SIG-M5 treated with dmso at 0.1 percent for 504 hours (cell line): ENCODE measurements at regions not wholly inside any gene's neighbourhood (a gene's known extent, or its start where the extent isn't known, plus 50 kb on each side); places are given as distances from the start of the nearest gene placed in this dataset.
"Not testable (repeated sequence)": the region's sequence is repeated elsewhere in the genome, so short reads cannot be mapped to it uniquely, and the experiment has no call there.

Experiments used
- DNase-seq: peaks from one replicate; lab custom pipeline; 2025; ENCODE audit not compliant: unreplicated experiment; lab: John Stamatoyannopoulos, UW

GRCh38 chr10:60621018-60621417 lies 157.3 kb upstream of the CDK1 start:
- DNase-seq: no peak

DNA sequence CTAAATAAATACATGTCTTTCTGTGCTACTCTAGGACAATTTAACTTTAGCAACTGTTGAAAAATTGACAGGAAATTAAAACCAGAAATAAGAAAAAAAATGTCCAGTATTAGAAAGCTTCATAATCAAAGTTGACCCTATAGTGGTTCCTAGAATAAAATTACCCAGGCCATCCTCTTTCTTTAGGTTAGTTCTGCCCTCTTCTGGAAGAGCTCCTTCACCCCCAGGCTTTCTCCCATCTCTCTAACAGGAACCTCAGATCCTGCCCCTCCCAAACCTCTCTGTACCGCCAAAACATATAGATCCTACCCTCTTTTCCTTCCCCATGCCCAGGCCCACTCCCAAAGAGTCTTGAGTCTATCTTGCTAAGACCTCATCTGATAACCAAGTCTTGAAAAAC lies 159.4 kb upstream of the CDK1 start:
- no peak for DNase-seq

GRCh38 chr10:60615541-60615940 lies 162.7 kb upstream of the CDK1 start:
- DNase-seq: no peak

DNA sequence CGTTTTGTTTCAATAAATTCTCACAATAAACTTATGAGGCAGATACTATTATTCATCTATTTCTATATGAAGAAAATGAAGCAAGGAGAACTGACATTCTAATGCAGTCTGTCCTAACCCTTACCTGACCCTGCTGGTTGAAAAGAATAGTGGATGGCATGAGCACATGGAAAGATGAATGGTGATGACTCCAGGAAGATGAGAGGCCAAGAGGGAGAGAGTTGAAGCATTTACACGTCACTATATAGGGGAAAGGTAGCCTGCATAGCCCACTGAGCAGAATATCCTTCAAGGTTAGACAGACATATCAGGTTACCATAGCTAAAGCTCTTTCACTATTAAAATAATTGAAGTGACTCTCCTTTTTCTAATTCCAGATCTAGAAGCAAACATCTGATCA lies 163.9 kb upstream of the CDK1 start:
- no peak for DNase-seq

DNA sequence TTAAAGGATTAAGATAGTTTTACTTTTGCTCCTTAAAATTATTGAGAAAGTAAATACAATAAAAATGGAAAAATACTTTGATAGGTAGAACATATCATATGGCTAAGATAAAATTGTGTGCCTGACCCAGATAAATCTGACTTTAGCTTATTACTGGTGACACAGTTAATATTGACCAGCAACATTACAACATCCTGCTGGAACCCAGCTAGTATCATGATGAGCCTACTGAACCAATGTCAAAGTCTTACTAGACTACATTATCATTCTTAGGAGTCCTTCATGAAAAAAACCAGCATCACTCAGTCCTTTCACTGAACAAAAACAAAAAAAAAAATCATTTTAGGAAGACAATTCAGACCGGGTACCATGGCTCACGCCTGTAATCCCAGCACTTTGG lies 164.8 kb upstream of the CDK1 start:
- DNase-seq: no peak

- DNase-seq: no peak
Measured at GRCh38 chr10:60611291-60611747, 167.0 kb upstream of the CDK1 start.

GRCh38 chr10:60607372-60607771 lies 170.9 kb upstream of the CDK1 start:
- DNase-seq: no peak

- DNase-seq: peak; percentile 29
Measured at GRCh38 chr10:60606343-60607080, 171.8 kb upstream of the CDK1 start.

DNA sequence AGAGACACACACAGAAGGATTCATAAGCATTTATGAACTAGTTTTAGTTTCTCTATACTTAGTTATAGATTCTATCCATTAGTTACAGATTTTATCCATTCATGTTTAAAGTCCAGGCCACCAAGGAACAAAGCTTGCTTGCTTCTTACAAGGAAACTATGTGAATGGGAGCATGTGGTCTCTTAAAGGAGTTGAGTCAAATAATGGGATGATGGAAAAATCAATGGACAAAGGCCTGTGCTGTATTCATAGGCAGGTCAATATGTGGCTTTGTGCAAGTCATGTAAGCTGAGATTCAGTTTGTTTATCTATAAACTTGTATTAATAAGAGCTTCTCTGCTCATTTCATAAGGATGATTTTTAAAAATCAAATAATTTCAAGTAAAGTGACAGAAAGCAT lies 172.8 kb upstream of the CDK1 start:
- DNase-seq: no peak

DNA sequence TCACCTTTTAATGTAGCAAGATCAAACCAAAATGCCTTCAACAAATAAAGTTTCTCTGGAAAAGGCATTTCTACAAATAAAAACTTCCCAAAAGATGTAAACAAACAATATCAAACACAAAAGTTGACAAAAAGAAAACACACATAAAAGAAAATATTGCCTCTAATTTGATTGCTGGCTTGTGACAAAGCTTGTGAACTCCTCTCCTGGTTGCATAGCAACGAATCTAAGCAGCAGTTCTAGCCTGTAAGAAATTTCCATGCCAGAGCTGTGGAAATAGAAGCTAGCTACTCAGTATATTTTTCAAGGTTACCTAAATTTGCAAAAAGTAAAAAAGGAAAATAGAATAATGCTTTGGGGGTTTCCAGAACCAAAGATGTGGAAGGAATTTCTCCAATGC lies 173.9 kb upstream of the CDK1 start:
- no peak for DNase-seq

DNA sequence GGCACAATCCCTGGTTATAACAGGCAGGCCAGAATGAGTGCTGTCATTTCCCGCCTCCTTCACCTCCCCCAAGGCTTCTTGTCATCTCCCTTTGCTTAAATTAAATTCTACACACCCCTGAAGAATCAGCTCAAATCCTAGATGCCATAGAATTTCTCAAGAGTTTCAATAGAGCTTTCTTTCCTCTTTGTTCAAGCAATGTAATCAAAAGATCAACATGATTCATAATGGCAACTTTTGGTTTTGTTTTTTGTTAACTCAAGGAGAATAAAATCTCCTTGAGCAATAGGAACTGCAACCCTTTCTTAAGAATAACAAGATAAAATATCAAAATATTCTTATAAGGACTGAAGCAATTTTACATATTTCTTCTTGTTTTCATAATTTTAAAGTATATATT lies 180.8 kb upstream of the CDK1 start:
- DNase-seq: no peak

DNA sequence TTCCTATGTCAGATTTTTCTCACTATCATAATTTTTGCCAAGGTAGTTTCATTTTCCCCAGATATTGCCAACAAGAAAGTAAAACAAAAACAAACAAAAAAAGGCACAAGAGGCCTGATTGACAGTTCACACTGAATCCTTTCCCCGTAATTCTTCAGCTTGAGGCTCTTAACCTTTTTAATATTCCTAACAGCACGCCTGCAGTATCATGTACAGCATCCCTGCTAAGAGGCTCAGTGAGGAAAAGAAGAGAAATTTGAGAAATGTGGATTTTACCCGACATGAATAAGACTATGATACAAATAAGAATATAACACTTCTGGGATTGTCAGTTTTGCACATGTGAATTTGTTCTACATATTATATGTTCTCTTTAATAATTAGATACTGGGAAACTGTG lies 182.4 kb upstream of the CDK1 start:
- no peak for DNase-seq

- DNase-seq: no peak
Measured at GRCh38 chr10:60594476-60595051, 183.7 kb upstream of the CDK1 start.

DNA sequence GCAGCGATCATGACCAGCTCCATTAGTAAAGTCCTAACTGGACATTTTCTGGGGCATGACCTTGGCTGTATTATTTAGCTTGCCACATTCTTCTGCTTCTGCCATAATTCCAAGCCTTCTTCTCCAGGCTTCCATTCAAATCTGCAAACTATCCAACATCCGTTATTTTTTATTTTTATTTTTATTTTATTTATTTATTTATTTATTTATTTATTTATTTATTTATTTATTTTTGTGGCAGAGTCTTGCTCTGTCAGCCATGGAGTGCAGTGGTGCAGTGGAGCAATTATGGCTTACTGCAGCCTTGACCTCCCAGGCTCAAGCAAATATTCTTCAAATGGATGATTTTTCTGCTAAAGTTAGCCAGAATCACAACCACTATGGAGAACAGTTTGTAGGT lies 187.2 kb upstream of the CDK1 start:
- DNase-seq: no peak

GRCh38 chr10:60589376-60589775 lies 188.9 kb upstream of the CDK1 start:
- no peak for DNase-seq

DNA sequence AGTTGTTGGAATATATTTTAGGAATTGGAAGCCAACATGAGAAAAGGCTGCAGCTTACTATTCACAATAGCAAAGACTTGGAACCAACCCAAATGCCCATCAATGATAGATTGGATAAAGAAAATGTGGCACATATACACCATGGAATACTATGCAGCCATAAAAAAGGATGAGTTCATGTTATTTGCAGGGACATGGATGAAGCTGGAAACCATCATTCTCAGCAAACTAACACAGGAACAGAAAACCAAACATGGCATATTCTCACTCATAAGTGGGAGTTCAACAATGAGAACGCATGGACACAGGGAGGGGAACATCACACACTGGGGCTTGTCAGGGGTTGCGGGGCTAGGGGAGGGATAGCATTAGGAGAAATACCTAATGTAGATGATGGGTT lies 192.1 kb upstream of the ANK3 start:
- DNase-seq: not testable (repeated sequence)

GRCh38 chr10:60578217-60578616 lies 188.5 kb upstream of the ANK3 start:
- DNase-seq: no peak

DNA sequence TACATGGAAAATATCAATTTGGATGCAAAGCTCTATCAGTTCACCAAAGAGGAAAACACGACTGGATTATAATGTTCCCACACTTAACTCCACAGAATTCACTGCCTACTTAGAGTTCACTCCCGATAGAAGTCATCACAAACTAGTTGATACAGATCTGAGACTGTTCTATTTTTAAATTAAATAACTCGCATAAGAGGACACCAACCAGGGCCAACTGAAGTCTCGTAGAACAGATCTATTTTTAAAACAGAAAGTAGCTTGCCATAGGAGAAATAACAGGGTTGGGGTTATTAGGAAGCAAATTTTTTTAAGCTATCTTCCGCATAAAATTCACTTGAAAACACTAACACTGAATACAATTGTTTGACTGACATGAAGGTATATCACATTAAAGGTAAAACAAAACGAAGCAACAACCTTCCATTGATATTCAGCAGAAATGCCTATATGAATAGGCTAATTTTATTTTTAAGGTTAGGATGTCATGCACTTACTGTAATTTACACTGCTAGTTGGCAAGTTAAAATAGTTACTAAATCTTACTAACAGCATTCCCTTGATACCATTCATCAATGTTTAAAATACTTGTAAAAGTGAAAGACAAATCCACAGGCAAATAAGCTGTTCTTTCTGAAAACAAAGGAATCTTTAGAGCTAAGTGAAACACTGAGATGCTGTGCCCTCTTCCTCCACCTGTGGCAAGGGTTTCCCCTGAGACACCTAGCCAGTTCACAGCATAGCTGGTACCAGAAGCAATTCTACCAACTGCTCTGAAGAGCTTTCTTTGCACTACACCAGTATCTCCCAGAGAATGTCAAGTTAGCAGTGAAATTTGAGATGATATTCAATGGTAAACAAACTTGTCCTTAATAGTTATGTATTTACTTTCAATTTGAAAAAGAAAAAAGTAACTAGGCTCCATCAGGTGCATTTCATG lies 186.7 kb upstream of the ANK3 start:
- no peak for DNase-seq

DNA sequence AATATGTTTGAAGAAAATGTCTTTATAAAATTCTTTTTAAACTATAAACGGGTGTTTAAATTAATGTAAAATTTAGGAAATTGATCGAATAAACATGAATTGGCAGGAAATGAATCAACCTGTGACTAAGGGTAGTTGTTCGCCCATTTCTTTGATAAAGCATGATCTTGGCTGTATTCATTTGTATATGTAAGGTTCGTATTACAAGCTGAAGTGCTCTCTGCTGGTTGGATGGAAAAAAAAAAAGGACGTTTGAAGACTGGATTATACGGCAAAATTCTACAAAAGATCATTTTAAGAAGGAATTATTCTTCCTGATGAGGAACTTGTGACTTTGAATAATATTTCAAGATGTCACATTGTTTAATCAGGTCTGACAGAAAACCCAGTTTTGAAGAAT lies 185.4 kb upstream of the ANK3 start:
- DNase-seq: no peak

DNA sequence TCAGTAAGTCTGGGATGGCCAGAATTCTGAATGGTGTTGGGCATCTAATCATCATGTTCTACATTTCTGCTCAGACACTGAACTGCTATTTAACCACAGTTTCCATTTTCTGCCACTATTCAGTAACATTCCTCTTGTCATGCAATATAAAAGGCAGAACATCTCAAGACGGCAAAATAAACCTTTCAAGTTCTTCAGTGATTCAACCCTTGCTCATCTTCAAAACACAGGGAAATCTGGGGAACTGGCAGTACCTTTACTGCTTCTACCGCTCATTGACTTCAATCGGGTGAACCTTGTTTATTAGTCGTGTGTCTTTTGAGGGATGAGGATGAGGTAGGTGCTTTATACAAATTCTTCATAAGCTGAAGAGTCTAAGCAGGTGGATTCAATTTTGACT lies 184.7 kb upstream of the ANK3 start:
- DNase-seq: no peak

DNA sequence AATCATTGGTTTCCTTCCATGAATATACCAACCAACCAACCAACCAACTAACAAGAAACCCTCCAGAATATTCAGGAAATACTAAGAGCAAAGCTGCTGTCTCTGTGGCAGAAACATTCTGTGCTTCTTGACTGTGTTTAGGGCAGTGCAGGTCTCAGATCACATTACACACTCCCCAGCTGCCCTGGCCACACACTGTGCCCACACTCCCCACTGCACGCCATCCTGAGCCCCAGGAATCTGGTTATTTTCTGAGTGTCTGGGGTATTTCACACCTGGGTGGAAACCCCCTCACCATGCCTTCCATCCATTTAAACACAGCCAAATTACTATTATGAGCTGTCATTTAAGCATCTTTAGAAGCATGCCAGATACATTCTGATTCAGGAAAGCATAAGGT lies 183.7 kb upstream of the ANK3 start:
- no peak for DNase-seq
